Body of pancreas (tissue), 4 donors: ENCODE measurements at regions not wholly inside any gene's neighbourhood (a gene's known extent, or its start where the extent isn't known, plus 50 kb on each side); places are given as distances from the start of the nearest gene placed in this dataset.

Experiments used
- POLR2A ChIP-seq, 3 donors: fragments of 450-650 bp; IDR thresholded peaks; one replicate each; pipeline ENCODE4 v1.6.1; 2016; ENCODE audit warnings: antibody characterized with exemption in 3 of 3, mild to moderate bottlenecking in 2 of 3
- TF ChIP-seq, protein P1 (sequence below), 7 experiments: fragments of 450-650 bp in 4 of 7; fragments of 200-600 bp in 3 of 7; sonication (generic) in 3 of 7; IDR thresholded peaks; one replicate each; pipeline ENCODE4 v1.5.1; 2016 to 2019; ENCODE audit warnings: antibody characterized with exemption in 7 of 7

- no peak for TF ChIP-seq POLR2A (IDR thresholded peaks at IDR 0.05)
- TF ChIP-seq, protein P1, sequence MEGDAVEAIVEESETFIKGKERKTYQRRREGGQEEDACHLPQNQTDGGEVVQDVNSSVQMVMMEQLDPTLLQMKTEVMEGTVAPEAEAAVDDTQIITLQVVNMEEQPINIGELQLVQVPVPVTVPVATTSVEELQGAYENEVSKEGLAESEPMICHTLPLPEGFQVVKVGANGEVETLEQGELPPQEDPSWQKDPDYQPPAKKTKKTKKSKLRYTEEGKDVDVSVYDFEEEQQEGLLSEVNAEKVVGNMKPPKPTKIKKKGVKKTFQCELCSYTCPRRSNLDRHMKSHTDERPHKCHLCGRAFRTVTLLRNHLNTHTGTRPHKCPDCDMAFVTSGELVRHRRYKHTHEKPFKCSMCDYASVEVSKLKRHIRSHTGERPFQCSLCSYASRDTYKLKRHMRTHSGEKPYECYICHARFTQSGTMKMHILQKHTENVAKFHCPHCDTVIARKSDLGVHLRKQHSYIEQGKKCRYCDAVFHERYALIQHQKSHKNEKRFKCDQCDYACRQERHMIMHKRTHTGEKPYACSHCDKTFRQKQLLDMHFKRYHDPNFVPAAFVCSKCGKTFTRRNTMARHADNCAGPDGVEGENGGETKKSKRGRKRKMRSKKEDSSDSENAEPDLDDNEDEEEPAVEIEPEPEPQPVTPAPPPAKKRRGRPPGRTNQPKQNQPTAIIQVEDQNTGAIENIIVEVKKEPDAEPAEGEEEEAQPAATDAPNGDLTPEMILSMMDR (IDR thresholded peaks at IDR 0.05) = no peak
Measured at GRCh38 chr13:34179481-34179880, 361.5 kb downstream of the RFC3 start.
